Natural killer cell (primary cell): ENCODE measurements at regions not wholly inside any gene's neighbourhood (a gene's known extent, or its start where the extent isn't known, plus 50 kb on each side); places are given as distances from the start of the nearest gene placed in this dataset.

Source experiments
- ATAC-seq, 3 donors: fragments of 150-1000 bp in 2 of 3; fragments of 200-7000 bp in 1 of 3; cut with Tn5 transposase; 1 replicate in 1 of 3; 2 replicates in 2 of 3; pipeline ENCODE4 v1.10.0; 2021; ENCODE audit warnings: mild to moderate bottlenecking in 2 of 3, moderate library complexity in 2 of 3
- DNase-seq, 2 donors: peaks; one replicate each; pipeline versions ENCODE4 v3.0.0 to v3.0.0-alpha.2; 2013 to 2021; ENCODE audit warnings: mixed read lengths in 1 of 2
- H3K27ac ChIP-seq: one replicate; pipeline ENCODE4 v1.5.1; 2013; ENCODE audit warnings: mild to moderate bottlenecking, low read length
- H3K27me3 ChIP-seq: one replicate; pipeline ENCODE4 v1.6.1; 2013; ENCODE audit warnings: low read length; ENCODE audit not compliant: control insufficient read depth, insufficient read depth
- H3K36me3 ChIP-seq: one replicate; pipeline ENCODE4 v1.6.1; 2013; ENCODE audit warnings: low read length; ENCODE audit not compliant: control insufficient read depth, insufficient read depth
- H3K4me1 ChIP-seq: one replicate; pipeline ENCODE4 v1.6.1; 2013; ENCODE audit warnings: low read length; ENCODE audit not compliant: control insufficient read depth, insufficient read depth
- H3K4me3 ChIP-seq: one replicate; pipeline ENCODE4 v1.5.1; 2013; ENCODE audit warnings: low read length
- H3K9me3 ChIP-seq: one replicate; pipeline ENCODE4 v1.6.1; 2013; ENCODE audit warnings: low read length; ENCODE audit not compliant: control insufficient read depth, insufficient read depth
- H3K27ac Mint-ChIP-seq, 2 donors: one replicate each; pipeline ENCODE4 v1.8.0; 2022; ENCODE audit warnings: mild to moderate bottlenecking in 2 of 2, mixed read lengths in 2 of 2, moderate library complexity in 1 of 2
- H3K27me3 Mint-ChIP-seq, 2 donors: one replicate each; pipeline ENCODE4 v1.8.0; 2022; ENCODE audit warnings: low read depth in 2 of 2, mixed read lengths in 2 of 2
- H3K36me3 Mint-ChIP-seq: one replicate; pipeline ENCODE4 v1.8.0; 2022; ENCODE audit warnings: mixed read lengths
- H3K4me1 Mint-ChIP-seq, 2 donors: one replicate each; pipeline ENCODE4 v1.8.0; 2022; ENCODE audit warnings: mixed read lengths in 2 of 2
- H3K4me3 Mint-ChIP-seq: one replicate; pipeline ENCODE4 v1.8.0; 2022; ENCODE audit warnings: mild to moderate bottlenecking, moderate library complexity, mixed read lengths
- H3K9me3 Mint-ChIP-seq, 2 donors: one replicate each; pipeline ENCODE4 v1.8.0; 2022; ENCODE audit warnings: mixed read lengths in 2 of 2
- CTCF ChIP-seq: fragments of 200-600 bp; IDR thresholded peaks from one replicate; pipeline ENCODE4 v1.8.0; 2022; ENCODE audit warnings: antibody characterized with exemption
- WGBS: methylation state at CpG from one replicate; pipeline ENCODE4 v1.1.7; 2013; ENCODE audit warnings: missing lambda C conversion rate; ENCODE audit not compliant: insufficient coverage; 5-methylcytosine and 5-hydroxymethylcytosine counted together
- intact Hi-C: fragments of 100-400 bp; cut with micrococcal nuclease; formaldehyde crosslinking; loops from one replicate; pipeline ENCODE4 v1.14.2; 2022

- Histone ChIP-seq H3K4me1 (no peaks in the 10 kb centered on the region), H3K36me3 (no peaks in the 10 kb centered on the region), H3K9me3 (no peaks in the 10 kb centered on the region), H3K27ac (no peak overlapping the region), H3K4me3 (no peak overlapping the region), H3K27me3 (no peaks in the 10 kb centered on the region)
- Mint-ChIP-seq H3K4me3 (no peak overlapping the region), H3K27ac (no peak overlapping the region), H3K4me1 (no peaks in the 10 kb centered on the region), H3K36me3 (no peaks in the 10 kb centered on the region), H3K9me3 (no peaks in the 10 kb centered on the region), H3K27me3 (peaks cover 13 to 14% of the 10 kb centered on the region in 2 donors)
- intact Hi-C loops, result no loop called here
- WGBS, result 60% methylated on average over 1 of the region's 2 CpGs
- no peak for DNase-seq
- no peak for TF ChIP-seq CTCF
- ATAC-seq, result no peak
Measured at GRCh38 chr18:45402485-45403056, 212.7 kb upstream of the SLC14A2 start.

GRCh38 chr18:45403341-45404049, 211.8 kb upstream of the SLC14A2 start:
- H3K27ac Mint-ChIP-seq, result no peak overlapping the region
- no peak overlapping the region for H3K4me3 ChIP-seq
- WGBS, result 96% methylated on average over 2 of the region's 2 CpGs
- no peak overlapping the region for H3K4me3 Mint-ChIP-seq
- DNase-seq, result no peak
- H3K9me3 ChIP-seq, result no peaks in the 10 kb centered on the region
- no peak for ATAC-seq
- no peaks in the 10 kb centered on the region for H3K36me3 Mint-ChIP-seq
- TF ChIP-seq CTCF, result no peak
- intact Hi-C loops, result no loop called here
- H3K27ac ChIP-seq, result no peak overlapping the region
- no peaks in the 10 kb centered on the region for H3K4me1 ChIP-seq
- H3K36me3 ChIP-seq, result no peaks in the 10 kb centered on the region
- no peaks in the 10 kb centered on the region for H3K4me1 Mint-ChIP-seq
- no peaks in the 10 kb centered on the region for H3K9me3 Mint-ChIP-seq
- no peaks in the 10 kb centered on the region for H3K27me3 ChIP-seq
- H3K27me3 Mint-ChIP-seq, result peaks cover 13 to 19% of the 10 kb centered on the region in 2 donors

GRCh38 chr18:45408218-45408617, 207.1 kb upstream of the SLC14A2 start:
- WGBS, result no CpG with 5 or more reads among the region's 1 CpG
- TF ChIP-seq CTCF, result no peak
- no peak overlapping the region for H3K4me3 Mint-ChIP-seq

More at GRCh38 chr18:45408218-45408617, 207.1 kb upstream of the SLC14A2 start:
- intact Hi-C loops, result no loop called here
- no peak for ATAC-seq
- Histone ChIP-seq H3K27ac (no peak overlapping the region), H3K36me3 (no peaks in the 10 kb centered on the region), H3K4me1 (no peaks in the 10 kb centered on the region), H3K9me3 (no peaks in the 10 kb centered on the region), H3K27me3 (no peaks in the 10 kb centered on the region), H3K4me3 (no peak overlapping the region)
- H3K27me3 Mint-ChIP-seq, result peaks cover 8 to 13% of the 10 kb centered on the region in 2 donors
- no peak for DNase-seq
- H3K9me3 Mint-ChIP-seq, result no peaks in the 10 kb centered on the region
- H3K36me3 Mint-ChIP-seq, result no peaks in the 10 kb centered on the region
- peaks cover 0 to 5% of the 10 kb centered on the region in 2 donors for H3K4me1 Mint-ChIP-seq
- H3K27ac Mint-ChIP-seq, result no peak overlapping the region
